Stromal cell of bone marrow (primary cell): ENCODE measurements at regions not wholly inside any gene's neighbourhood (a gene's known extent, or its start where the extent isn't known, plus 50 kb on each side); places are given as distances from the start of the nearest gene placed in this dataset.
"Not testable (repeated sequence)": the region's sequence is repeated elsewhere in the genome, so short reads cannot be mapped to it uniquely, and the experiment has no call there.

ENCODE experiments used
- DNase-seq: peaks from one replicate; pipeline ENCODE4 v3.0.0-alpha.2; 2012; ENCODE audit warnings: low read depth

DNA sequence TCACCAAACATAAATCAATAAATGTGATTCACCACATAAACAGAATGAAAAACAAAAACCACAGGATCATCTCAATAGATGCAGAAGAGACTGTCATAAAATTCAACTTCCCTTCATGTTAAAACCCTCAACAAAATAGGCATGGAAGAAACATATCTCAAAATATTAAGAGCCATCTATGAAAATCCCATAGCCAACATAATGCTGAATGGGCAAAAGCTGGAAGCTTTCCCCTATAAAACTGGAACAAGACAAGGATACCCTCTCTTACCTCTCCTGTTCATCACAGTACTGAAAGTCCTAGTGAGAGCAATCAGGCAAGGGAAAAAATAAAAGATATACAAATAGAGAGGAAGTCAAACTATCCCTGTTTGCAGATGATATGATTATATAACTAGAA, 806.1 kb upstream of the MIR17HG start:
- no peak for DNase-seq

DNA sequence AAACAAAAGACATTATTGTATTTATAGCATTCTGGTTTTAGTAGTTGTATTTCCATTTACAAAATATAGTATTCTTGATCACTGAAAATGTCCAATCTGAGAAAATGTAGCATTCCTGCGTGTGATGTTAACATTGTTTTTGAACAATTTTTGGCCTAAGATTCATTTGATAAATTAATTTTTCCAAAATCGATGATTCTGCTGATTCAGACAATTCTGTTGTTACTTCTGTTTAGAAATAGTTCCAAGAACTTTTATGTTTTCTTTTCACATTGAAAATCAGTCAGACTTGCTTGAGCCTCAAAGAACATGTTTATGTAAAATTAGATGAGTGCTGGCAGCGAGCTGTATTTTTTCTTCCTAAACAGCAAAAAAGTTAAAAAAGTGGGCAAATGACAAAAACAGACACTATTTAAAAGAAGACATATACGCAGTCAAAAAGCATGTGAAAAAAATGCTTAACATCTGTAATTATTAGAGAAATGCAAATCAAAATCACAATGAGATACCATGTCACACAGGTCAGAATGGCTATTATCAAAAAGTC, 804.5 kb upstream of the MIR17HG start:
- DNase-seq, result no peak

DNA sequence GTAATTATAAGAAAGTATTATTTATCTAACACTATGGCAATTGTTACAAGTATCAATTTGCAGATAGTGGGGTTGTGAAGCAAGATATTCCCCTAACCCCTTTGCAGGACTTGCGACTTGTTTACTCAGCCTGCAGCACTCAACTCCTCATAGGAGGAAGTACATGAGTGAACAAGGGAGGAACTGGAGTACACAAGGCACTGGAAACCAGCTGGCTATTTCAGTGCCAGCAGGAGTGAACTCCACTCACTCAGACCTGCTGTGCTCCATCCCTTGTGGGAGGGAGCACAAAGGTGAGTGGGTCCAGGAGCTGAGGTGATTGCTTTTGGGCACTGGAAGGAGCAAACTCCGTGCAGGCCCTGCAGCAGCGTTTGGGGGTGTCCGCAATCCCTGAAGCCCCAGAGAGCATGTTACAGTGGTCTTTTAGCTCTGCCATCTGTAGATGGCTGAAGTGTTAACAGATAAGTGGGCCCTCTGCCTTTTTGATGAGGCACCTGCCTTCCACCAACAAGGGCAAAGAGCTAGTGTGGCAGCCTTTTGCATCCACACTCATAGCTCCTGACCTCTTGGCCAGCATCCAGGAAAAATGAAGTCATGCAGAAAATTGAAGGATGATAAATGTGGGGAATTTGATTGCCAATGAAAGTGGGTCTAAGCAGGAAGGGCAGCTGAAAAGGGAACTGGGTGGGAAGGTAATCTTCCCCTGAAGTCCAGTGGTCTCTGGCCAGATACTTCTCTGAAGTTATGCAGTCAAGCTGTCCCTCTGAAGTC, 802.2 kb upstream of the MIR17HG start:
- DNase-seq, result no peak

DNA sequence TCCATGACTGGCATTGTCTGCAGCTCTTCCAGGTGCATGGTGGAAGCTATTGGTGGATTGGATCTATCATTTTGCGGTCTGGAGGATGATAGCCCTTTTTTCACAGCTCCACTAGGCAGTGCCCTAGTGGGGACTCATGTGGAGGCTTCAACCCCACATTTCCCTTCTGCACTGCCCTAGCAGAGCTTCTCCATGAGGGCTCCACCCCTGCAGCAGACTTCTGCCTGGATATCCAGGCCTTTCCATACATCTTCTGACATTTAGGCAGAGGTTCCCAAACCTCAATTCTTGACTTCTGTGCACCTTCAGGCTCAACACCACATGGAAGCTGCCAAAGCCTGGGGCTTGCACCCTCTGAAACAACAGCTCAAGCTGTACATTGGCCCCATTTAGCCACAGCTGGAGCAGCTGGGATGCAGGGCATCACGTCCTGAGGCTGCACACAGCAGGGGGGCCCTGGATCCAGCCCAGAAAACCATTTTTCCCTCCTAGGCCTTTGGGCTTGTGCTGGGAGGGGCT, 800.2 kb upstream of the MIR17HG start:
- DNase-seq, result no peak

DNA sequence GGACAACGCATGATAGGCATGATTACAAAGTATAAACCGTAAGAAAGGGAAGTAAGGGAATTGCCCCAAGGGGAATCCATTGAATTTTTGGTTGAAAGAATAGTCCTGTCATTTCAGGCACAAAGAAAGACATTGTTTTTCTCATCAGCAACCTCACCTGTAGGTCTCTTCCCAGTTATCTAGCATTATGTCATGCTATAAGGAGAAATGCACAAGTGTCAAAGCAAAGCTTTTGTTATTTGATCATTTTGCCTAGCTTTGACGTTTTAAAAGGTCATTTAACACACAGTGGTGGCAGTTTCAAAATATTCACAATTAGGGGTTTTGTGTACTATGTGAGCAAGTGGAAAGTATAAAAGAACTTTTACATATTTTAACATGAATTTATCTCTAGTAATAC, 796.2 kb upstream of the MIR17HG start:
- no peak for DNase-seq

DNA sequence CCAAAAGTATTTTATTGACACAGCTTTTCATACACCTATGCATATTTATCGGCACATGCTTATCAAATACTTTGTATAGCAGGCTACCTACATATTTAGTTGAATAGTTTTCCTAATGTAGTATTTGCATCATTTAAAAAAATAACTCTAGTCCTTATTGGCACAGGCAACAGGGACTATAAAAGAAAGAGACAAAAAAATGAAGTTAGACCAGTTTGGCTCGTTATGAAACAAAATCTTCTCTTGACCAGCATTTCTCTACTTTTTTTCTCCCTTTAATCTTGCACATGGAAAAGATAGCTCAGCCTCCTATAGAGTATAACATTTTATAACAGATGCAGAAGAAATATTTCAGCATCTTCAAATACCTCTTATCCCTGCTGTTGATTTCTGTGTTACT, 794.8 kb upstream of the MIR17HG start:
- no peak for DNase-seq

DNA sequence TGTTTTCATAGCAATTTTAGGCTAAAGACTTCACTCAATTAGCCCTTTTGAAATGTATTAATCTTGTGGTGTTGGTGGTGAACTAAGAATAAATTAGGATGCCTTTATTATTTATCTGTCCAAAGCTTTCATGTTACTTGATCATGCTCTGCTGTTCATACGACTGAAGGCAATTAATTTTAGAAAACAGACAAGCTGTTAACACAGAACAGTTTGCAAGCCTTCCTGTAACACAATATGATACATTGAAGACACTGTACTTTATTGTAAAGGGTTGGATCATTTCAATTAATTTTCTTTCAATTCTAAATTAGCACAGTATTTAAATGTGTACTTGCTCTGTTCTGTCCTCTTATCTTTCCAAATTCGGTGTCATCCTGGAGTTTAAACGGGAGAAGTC, 794.3 kb upstream of the MIR17HG start:
- no peak for DNase-seq

DNA sequence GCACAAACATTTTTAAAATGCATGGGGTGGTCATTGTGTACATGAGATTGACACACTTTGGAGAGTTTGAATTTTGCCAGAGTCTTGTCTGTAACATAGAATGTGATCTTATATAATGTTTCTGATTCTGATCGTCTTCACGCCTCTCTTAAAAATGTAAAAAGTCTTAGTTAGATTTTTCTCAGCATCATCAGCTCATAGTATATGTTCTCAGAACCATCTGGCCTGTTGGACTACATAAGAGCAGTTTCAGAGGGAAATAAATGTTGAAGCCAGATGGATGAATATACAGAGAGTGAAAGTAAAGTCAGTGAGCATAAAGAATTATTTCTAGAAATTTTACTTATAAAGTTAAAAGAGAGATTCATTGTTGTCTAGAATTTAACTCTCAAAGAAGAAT, 789.9 kb upstream of the MIR17HG start:
- no peak for DNase-seq

DNA sequence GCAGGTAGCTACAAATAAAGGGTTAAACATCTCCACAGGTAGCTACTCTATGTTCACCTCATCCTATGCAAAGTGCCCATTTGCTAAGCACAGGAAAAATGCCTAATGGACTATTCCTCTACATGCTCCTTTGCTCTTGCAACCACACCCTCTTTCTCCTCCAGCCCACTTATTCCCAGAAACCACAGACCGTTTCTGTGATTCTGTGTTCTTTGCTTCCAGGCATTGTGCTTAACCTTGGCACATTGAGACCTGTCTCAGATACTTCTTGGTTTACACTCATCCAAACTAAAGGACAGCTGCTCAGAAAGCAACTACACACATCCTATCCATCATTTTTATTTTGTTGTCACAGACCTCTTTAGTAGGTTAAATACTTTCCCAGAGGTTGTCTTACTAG, 785.0 kb upstream of the MIR17HG start:
- DNase-seq, result no peak

DNA sequence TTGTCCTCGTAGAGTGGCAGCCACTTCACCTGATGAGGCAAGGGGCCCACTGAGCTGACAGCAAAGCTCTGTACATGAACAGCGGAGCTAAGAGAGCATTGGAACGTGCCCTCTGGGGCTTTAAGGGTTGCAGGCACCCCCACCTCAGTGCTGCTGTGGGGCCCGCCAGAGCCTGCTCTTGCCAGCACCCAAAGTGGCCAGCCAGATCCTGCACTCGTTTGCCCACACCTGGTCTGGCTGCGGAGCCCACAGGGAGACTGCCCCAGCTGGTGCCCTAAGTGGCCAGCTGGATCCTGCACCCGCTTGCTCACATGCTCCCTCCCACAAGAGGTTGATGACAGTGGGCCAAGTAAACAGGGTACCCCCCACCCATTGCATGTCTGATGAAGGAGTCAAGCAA, 783.4 kb upstream of the MIR17HG start:
- no peak for DNase-seq

DNA sequence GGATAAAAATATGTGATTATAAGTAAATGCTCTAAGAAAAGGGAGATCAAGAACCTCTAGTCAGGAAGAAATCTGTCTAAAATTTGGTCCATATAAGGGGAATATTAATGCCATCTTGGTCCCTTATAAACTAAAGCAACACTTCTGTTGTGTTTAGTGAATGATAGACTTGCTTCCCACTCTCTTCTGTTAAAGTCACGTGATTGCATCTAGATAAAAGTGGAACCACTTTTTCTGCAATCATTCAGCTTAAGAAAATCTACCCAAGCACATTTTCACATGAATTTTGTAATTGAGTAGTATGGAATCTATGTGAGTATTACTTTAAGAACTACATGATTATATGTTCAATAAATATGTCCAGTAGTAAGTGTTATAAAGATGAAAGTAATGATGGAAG, 782.9 kb upstream of the MIR17HG start:
- DNase-seq, result no peak

DNA sequence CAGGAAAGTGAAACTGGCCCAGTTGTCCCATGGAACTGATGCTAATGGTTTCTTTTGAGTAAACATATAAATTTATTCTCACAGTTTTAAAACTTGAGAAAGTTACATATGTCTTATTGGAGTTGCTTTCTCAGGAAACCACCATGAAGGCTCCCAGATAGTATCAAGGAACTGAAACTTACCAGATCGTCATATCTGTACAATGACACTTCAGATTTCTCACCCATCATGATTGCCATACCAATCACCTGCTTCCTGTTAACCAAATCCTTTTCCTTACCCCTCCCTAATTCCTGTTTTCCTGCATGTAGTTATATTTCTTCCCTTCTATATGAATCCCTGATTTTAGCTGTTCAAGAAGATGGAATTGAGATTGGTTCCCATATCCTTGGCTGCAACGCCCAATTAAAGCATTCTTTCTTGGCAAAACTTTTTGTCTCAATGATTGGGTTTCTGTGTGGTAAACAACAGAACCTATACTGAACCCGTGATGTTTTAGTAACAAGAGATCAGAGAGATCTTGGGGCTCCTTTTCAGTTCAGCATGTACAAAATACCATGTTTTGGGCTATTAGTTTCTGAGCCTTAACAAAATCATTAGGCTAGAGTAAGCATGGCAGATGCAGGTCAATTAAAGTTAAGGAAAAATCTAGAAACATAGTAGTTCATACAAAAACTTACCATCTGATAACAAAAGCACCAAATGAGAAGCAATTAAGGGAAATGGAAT, 781.3 kb upstream of the MIR17HG start:
- DNase-seq, result no peak

DNA sequence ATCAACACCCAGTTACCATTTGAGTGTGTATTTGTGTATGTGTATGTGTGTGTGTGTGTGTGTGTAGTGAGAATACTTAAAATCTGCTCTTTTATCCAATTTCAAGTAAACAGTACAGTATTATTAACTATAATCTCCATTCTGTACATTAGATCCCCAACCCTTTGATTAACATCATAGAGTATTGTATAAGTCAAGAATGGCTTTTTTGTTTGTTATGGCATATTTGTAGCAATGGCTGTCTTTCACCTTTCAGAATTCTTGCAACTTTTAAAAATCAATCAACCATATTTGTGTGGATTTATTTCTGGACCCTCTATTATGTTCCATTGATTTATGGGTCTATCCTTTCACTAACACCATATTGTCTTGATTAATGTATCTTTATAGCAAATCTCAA, 779.3 kb upstream of the MIR17HG start:
- no peak for DNase-seq

DNA sequence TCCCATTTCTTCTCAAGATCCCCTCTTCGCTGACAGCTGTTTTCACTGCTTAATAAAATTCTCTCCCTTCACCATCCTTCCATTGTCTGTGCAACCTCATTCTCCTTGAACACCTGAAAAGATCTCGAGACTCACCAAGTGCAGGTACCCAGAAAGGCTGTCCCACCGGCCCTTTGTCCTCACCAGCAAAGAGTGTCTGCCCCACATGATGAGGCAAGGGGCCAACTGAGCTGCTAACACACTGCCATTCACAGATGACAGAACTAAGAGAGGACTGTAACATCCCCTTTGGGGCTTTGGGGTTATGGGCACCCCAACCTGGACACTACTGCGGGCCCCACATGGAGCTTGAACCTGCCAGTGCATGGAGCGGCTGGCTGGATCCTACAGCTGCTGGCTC, 771.4 kb upstream of the MIR17HG start:
- DNase-seq, result no peak

DNA sequence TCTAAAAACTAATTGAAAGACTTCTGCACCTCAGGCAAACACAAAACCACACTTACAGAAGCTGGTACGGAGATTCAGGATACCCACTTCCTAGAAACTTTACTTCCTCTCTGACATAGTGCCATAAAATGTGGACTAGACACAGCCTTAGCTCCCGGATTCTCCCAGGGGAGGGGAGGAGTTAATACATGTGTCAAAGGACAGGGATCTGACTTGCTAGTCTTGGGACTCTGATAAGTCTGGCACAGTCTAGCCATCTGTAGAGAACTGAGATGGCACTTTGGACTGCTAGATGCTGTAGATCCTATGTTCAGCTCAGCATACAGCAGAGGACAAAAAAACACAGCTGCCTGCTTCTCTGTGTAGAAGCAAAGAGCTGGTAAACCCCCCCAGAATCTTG, 769.8 kb upstream of the MIR17HG start:
- DNase-seq, result no peak

DNA sequence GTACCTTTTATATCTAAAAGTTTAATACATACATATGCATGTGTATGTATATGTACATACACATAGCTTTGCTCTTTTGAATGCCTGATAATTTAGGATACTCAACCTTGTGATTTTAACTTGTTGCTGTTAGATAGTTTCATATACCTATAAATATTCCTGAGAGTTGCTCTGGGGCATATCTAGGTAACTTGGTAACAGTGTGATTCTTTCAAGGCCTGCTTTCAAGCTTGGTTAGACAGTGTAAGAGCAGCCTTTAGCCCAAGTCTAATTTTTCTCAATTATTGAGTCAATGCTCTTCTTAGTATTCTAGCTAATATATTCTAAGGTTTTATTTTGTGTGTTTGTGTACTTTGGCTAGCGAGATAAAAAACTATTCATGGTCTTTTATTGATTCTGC, 762.1 kb upstream of the MIR17HG start:
- no peak for DNase-seq

DNA sequence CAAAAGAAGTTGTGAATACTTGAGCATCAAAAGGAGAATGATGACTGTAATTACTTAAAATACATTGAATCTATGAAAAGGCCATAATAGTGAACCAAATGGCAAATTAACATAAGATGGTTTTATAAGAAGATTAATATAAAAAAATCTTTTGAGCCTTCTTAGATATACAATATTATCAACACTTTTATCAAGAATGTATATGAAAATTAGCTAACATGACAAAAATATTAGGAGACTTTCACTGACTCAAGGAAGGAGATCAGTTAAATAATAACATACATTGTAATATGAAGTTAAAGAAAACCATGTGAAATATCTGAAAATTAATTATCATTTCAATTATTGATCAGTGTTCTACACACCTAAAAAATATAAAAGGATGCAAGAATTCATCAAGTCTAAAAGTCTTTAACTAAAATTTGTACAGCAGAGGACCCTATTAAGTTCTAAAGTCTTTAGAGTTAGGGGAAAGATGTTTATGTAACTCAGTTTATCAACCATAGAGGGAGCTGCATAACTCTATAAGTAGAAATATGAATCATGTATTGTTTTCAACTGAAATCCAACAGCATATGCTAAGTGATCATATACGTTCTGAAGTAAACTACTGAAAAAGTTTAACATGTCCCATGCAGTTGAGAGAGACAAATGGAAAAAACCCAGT, 756.1 kb upstream of the MIR17HG start:
- no peak for DNase-seq

DNA sequence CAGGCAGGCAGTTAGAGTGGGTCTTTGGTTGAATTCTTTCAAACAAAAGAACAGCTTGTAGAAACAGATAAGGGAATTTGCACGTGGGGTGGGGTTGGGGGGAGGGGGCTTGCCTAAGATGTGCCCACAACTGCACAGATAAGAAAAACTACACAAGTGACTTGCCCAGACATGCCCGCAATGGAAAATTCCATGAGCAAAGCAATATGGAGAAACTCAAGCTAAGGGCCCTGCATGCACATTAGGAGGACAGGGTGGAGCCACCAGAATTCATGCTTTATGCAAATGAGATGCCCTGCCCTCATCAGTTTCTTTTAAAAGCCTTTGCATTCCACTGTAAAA, 755.6 kb upstream of the MIR17HG start:
- DNase-seq, result no peak

DNA sequence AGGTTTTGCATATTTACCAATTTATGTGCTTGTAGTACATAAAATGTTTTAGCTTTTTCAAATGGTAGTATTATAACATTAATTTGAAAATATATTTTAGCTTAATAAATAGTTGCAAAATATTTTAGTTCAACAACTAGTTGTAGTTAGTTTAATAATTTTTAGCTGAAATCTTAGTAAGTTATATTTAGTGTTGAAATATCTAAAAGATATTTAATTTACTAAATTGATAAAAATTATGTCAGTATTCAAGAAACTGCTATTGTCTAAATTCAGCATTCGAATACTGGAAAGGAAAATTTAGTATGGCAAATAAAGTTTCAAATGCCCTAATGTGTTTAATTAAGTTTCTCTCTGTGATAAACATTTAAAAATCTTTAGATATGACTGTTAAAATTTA, 754.5 kb upstream of the MIR17HG start:
- no peak for DNase-seq

DNA sequence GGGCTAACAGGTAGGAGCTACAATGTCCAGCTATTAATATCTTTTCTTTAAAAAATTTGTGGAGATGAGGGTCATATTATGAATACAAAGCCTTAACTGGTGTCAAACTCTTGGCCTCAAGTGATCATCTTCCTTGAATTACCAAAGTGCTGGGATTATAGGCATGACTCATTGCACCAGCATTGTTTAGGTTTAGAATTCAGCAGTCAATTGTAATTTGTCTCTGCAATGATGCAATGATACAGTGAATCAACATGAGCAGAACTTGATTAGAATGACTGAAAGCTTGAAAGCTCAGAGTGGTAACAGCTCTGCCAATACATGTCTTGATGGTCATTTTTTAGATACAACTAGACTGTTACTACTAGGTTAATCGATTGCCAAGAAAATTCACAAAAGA, 752.8 kb upstream of the MIR17HG start:
- peak; percentile 4 for DNase-seq

DNA sequence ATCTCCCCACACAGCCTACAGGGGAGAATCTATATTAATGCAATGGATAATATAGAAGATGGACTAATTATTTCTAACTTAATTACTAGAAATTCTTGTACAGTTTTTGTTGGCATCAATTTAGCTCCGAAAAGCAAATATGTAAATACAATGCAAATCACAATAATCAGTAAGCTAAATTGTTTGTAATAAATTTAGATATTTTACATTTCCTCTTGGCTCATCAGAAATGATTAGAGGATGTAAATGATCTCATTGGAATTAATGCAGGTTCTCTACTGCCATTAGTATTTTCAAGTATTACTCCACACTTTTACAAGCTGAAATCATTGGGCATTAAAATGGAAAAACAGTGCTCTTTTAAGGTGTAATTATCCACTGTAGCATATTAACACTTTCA, 741.8 kb upstream of the MIR17HG start:
- no peak for DNase-seq

DNA sequence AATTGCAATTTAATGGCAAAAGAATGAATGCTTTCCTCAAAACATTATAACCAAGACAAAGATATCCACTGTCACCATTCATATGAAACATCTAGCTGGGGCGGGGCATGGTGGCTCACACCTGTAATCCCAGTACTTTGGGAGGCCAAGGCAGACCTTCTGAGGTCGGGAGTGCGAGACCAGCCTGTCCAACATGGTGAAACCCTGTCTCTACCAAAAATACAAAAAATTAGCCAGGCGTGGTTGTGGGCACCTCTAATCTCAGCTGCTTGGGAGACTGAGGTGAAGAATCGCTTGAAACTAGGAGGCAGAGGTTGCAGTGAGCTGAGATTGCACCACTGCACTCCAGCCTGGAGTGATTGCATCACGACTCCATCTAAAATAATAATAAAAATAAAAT, 740.6 kb upstream of the MIR17HG start:
- DNase-seq, result not testable (repeated sequence)

DNA sequence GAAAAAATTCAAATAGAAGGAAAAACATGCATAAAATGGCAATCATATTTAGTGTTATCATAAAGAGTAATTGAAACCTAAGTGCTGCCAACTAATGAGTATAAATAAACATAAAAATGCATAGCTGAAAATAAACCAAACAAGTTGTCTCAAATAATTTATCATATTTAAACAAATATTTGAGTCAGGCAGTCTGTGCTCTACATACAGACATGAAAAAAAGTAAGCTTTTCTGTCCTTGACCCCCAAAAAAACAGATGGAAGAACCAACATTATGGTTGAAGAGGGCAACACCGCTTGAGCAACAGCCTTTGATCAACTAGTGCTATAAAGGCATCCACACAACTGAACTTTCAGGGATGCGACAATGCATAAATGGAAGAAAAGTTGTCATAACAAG, 735.1 kb upstream of the MIR17HG start:
- DNase-seq, result no peak
